PC-3 (cell line): ENCODE measurements at regions not wholly inside any gene's neighbourhood (a gene's known extent, or its start where the extent isn't known, plus 50 kb on each side); places are given as distances from the start of the nearest gene placed in this dataset.

Source experiments
- ATAC-seq: fragments of 200-7000 bp; cut with Tn5 transposase; 2 replicates; pipeline ENCODE4 v1.9.1; 2020; ENCODE audit warnings: mild to moderate bottlenecking, moderate library complexity
- BruUV-seq: library from RNA; stranded (reverse); fragments of 400-500 nt; replicated peaks from 2 replicates; lab custom pipeline; 2021; lab: Mats Ljungman, UMichigan
- CTCF ChIA-PET: fragments of 300-600 bp; sonication (Branson Sonifier 250); formaldehyde crosslinking; loops from one replicate; lab custom pipeline; 2022; ENCODE audit warnings: antibody characterized with exemption; lab: Charles Lee
- POLR2A ChIA-PET: fragments of 300-600 bp; sonication (Branson Sonifier 250); formaldehyde crosslinking; loops from one replicate; lab custom pipeline; 2022; ENCODE audit warnings: antibody characterized with exemption; ENCODE audit not compliant: unreplicated experiment; lab: Charles Lee
- DNase-seq: peaks from one replicate; pipeline ENCODE4 v3.0.0-alpha.2; 2015
- H2AFZ ChIP-seq: fragments of 300-600 bp; sonication (generic); 2 replicates; pipeline ENCODE4 v1.6.0; 2016; ENCODE audit warnings: antibody characterized with exemption, low read length
- H3F3A ChIP-seq: fragments of 300-600 bp; sonication (generic); one replicate; pipeline ENCODE4 v1.6.0; 2017; ENCODE audit warnings: antibody characterized with exemption, low read length, control low read depth, mild to moderate bottlenecking; ENCODE audit not compliant: unreplicated experiment
- H3K27ac ChIP-seq: fragments of 300-600 bp; sonication (generic); 2 replicates; pipeline ENCODE4 v1.5.1; 2016; ENCODE audit warnings: mild to moderate bottlenecking, low read length
- H3K27me3 ChIP-seq: fragments of 300-600 bp; sonication (generic); 2 replicates; pipeline ENCODE4 v1.6.1; 2016; ENCODE audit warnings: low read length, mixed read lengths
- H3K36me3 ChIP-seq: fragments of 300-600 bp; sonication (generic); 2 replicates; pipeline ENCODE4 v1.6.1; 2016; ENCODE audit warnings: low read depth, mixed run types, low read length, mixed read lengths
- H3K4me1 ChIP-seq: fragments of 300-600 bp; sonication (generic); 2 replicates; pipeline ENCODE4 v1.5.1; 2016; ENCODE audit warnings: low read length; ENCODE audit not compliant: insufficient read depth
- H3K4me2 ChIP-seq: fragments of 300-600 bp; sonication (generic); 2 replicates; pipeline ENCODE4 v1.6.0; 2016; ENCODE audit warnings: low read length
- H3K4me3 ChIP-seq: fragments of 300-600 bp; sonication (generic); 2 replicates; pipeline ENCODE4 v1.5.1; 2016; ENCODE audit warnings: mild to moderate bottlenecking, low read length, mixed read lengths
- H3K79me2 ChIP-seq: fragments of 300-600 bp; sonication (generic); 2 replicates; pipeline ENCODE4 v1.6.1; 2017; ENCODE audit warnings: low read length, mixed read lengths
- H3K9ac ChIP-seq: fragments of 300-600 bp; sonication (generic); 2 replicates; pipeline ENCODE4 v1.6.0; 2016; ENCODE audit warnings: mild to moderate bottlenecking, low read length
- H3K9me2 ChIP-seq: fragments of 300-600 bp; sonication (generic); replicated peaks from 2 replicates; pipeline ENCODE4 v1.6.1; 2016; ENCODE audit warnings: mixed run types, low read length, mixed read lengths
- H3K9me3 ChIP-seq: fragments of 300-600 bp; sonication (generic); 2 replicates; pipeline ENCODE4 v1.6.1; 2016; ENCODE audit warnings: low read length, mixed read lengths
- H4K20me1 ChIP-seq: fragments of 300-600 bp; sonication (generic); 2 replicates; pipeline ENCODE4 v1.6.1; 2016; ENCODE audit warnings: low read length, mixed read lengths
- EZH2 ChIP-seq: fragments of 300-600 bp; sonication (generic); IDR thresholded peaks from one replicate; pipeline ENCODE4 v1.6.1; 2017; ENCODE audit warnings: antibody characterized with exemption, mild to moderate bottlenecking, low read length; ENCODE audit not compliant: unreplicated experiment
- EZH2phosphoT487 ChIP-seq: fragments of 300-600 bp; sonication (generic); IDR thresholded peaks from 2 replicates; pipeline ENCODE4 v1.6.1; 2018; ENCODE audit warnings: mild to moderate bottlenecking, antibody characterized with exemption, low read length, borderline replicate concordance
- intact Hi-C: fragments of 100-400 bp; cut with micrococcal nuclease; formaldehyde crosslinking; loops from 2 replicates; pipeline ENCODE4 v1.9.0; 2023
- TF ChIP-seq, protein P1 (sequence below): fragments of 300-600 bp; sonication (generic); conservative IDR thresholded peaks from 2 replicates; pipeline ENCODE4 v1.5.1; 2017; ENCODE audit warnings: antibody characterized with exemption, low read depth, mild to moderate bottlenecking, low read length

DNA sequence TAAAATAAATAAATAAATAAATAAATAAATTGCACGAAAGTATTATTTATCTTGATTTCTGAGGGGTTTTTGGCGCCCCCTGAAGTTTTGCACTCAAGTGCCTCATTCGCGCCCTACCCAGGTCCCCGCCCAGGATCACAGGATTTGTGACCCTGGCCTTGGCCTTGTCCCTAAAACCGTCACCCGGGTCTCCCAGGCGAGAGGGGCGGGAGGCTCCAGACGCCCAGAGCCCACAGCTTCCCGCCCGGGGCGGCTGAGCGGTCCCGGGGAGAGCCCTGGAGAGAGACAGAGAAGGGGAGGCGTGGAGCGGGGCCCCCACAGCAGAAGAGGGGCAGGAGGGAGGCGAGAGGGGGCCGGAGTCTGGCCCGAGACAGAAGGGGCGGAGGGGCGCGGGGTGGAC lies 91.8 kb upstream of the CASZ1 start:
- no peaks in the 10 kb centered on the region for H3K79me2 ChIP-seq
- H2AFZ ChIP-seq, result no peak overlapping the region
- BruUV-seq, result no TSS peak
- DNase-seq (no peak), ATAC-seq (no peak)
- no peaks in the 10 kb centered on the region for H3K9me3 ChIP-seq
- no peaks in the 10 kb centered on the region for H3K9me2 ChIP-seq
- no peaks in the 10 kb centered on the region for H3F3A ChIP-seq
- no peak overlapping the region for H3K9ac ChIP-seq
- ChIA-PET CTCF (no interaction called here), POLR2A (no interaction called here)
- intact Hi-C loops, result no loop called here
- no peaks in the 10 kb centered on the region for H3K36me3 ChIP-seq
- no peak overlapping the region for H3K4me2 ChIP-seq
- H3K4me1 ChIP-seq, result peaks cover 15% of the 10 kb centered on the region
- no peak overlapping the region for H3K27ac ChIP-seq
- no peaks in the 10 kb centered on the region for H3K27me3 ChIP-seq
- no peaks in the 10 kb centered on the region for H4K20me1 ChIP-seq
- no peak for TF ChIP-seq EZH2
- TF ChIP-seq, protein P1, sequence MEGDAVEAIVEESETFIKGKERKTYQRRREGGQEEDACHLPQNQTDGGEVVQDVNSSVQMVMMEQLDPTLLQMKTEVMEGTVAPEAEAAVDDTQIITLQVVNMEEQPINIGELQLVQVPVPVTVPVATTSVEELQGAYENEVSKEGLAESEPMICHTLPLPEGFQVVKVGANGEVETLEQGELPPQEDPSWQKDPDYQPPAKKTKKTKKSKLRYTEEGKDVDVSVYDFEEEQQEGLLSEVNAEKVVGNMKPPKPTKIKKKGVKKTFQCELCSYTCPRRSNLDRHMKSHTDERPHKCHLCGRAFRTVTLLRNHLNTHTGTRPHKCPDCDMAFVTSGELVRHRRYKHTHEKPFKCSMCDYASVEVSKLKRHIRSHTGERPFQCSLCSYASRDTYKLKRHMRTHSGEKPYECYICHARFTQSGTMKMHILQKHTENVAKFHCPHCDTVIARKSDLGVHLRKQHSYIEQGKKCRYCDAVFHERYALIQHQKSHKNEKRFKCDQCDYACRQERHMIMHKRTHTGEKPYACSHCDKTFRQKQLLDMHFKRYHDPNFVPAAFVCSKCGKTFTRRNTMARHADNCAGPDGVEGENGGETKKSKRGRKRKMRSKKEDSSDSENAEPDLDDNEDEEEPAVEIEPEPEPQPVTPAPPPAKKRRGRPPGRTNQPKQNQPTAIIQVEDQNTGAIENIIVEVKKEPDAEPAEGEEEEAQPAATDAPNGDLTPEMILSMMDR, result no peak
- no peak overlapping the region for H3K4me3 ChIP-seq

GRCh38 chr1:10888791-10889649 lies 92.6 kb upstream of the CASZ1 start:
- intact Hi-C loops, result no loop called here
- Histone ChIP-seq H3K27ac (no peak overlapping the region), H2AFZ (no peak overlapping the region), H3F3A (no peaks in the 10 kb centered on the region), H3K4me2 (no peak overlapping the region), H3K9me2 (no peaks in the 10 kb centered on the region), H3K4me1 (peaks cover 15% of the 10 kb centered on the region), H3K36me3 (no peaks in the 10 kb centered on the region), H3K9me3 (no peaks in the 10 kb centered on the region), H3K4me3 (no peak overlapping the region), H3K27me3 (no peaks in the 10 kb centered on the region), H4K20me1 (no peaks in the 10 kb centered on the region), H3K79me2 (no peaks in the 10 kb centered on the region), H3K9ac (no peak overlapping the region)
- CTCF ChIA-PET, result no interaction called here
- POLR2A ChIA-PET, result no interaction called here
- no peak for TF ChIP-seq EZH2phosphoT487
- no peak for TF ChIP-seq EZH2
- TF ChIP-seq, protein P1, result no peak
- DNase-seq (no peak), ATAC-seq (no peak)
- BruUV-seq, result no TSS peak
